NCI-H1092 treated with DMSO at 0.1 percent for 48 hours (cell line): ENCODE measurements at regions not wholly inside any gene's neighbourhood (a gene's known extent, or its start where the extent isn't known, plus 50 kb on each side); places are given as distances from the start of the nearest gene placed in this dataset.
A peak's percentile ranks its signal among the peaks of the same experiment; 100 is the strongest.
"Not testable (repeated sequence)": the region's sequence is repeated elsewhere in the genome, so short reads cannot be mapped to it uniquely, and the experiment has no call there.

Source experiments
- DNase-seq: peaks from one replicate; lab custom pipeline; 2025; lab: John Stamatoyannopoulos, UW

GRCh38 chr6:153539602-153540001, 408.5 kb upstream of the RGS17 start:
- no peak for DNase-seq

GRCh38 chr6:153538491-153538890, 407.4 kb upstream of the RGS17 start:
- no peak for DNase-seq

GRCh38 chr6:153537422-153537821, 406.3 kb upstream of the RGS17 start:
- DNase-seq: no peak

GRCh38 chr6:153526479-153526878, 395.4 kb upstream of the RGS17 start:
- DNase-seq: no peak

- DNase-seq: no peak
These were observed 394.9 kb upstream of the RGS17 start for GRCh38 chr6:153525998-153526397.

GRCh38 chr6:153523390-153523789, 392.3 kb upstream of the RGS17 start:
- DNase-seq: no peak

- DNase-seq: peak; percentile 2
These were observed 380.9 kb upstream of the RGS17 start for GRCh38 chr6:153511896-153512496.

- no peak for DNase-seq
These were observed 372.7 kb upstream of the RGS17 start for GRCh38 chr6:153503810-153504209.

- no peak for DNase-seq
These were observed 362.4 kb upstream of the RGS17 start for GRCh38 chr6:153493501-153493900.

GRCh38 chr6:153489479-153489878, 358.4 kb upstream of the RGS17 start:
- DNase-seq: no peak

GRCh38 chr6:153488267-153488666, 357.2 kb upstream of the RGS17 start:
- DNase-seq: no peak

- DNase-seq: no peak
These were observed 354.0 kb upstream of the RGS17 start for GRCh38 chr6:153485072-153485471.

- DNase-seq: no peak
These were observed 353.0 kb upstream of the RGS17 start for GRCh38 chr6:153484056-153484455.

GRCh38 chr6:153476243-153476642, 345.2 kb upstream of the RGS17 start:
- no peak for DNase-seq

- no peak for DNase-seq
These were observed 334.0 kb upstream of the RGS17 start for GRCh38 chr6:153465050-153465449.

- no peak for DNase-seq
These were observed 318.2 kb upstream of the RGS17 start for GRCh38 chr6:153449279-153449678.

GRCh38 chr6:153442749-153443148, 311.7 kb upstream of the RGS17 start:
- not testable (repeated sequence) for DNase-seq

- DNase-seq: no peak
These were observed 311.0 kb upstream of the RGS17 start for GRCh38 chr6:153442096-153442495.

- no peak for DNase-seq
These were observed 306.1 kb upstream of the RGS17 start for GRCh38 chr6:153437193-153437592.

- no peak for DNase-seq
These were observed 305.3 kb upstream of the RGS17 start for GRCh38 chr6:153436351-153436750.

- DNase-seq: no peak
These were observed 304.7 kb upstream of the RGS17 start for GRCh38 chr6:153435787-153436186.

- DNase-seq: no peak
These were observed 294.5 kb upstream of the RGS17 start for GRCh38 chr6:153425536-153425935.

GRCh38 chr6:153424719-153425400, 293.8 kb upstream of the RGS17 start:
- no peak for DNase-seq

GRCh38 chr6:153412519-153412918, 281.4 kb upstream of the RGS17 start:
- DNase-seq: no peak
